ENCODE measurements at regions not wholly inside any gene's neighbourhood (a gene's known extent, or its start where the extent isn't known, plus 50 kb on each side); places are given as distances from the start of the nearest gene placed in this dataset.
"Not testable (repeated sequence)": the region's sequence is repeated elsewhere in the genome, so short reads cannot be mapped to it uniquely, and the experiment has no call there.

- in situ Hi-C loops (cut with MboI; ENCODE audit: low sequenced_read_pairs, unreplicated experiment) = no loop called here
- DNase-seq (ENCODE audit: low spot score) = no peak
- no peak for TF ChIP-seq CTCF (IDR thresholded peaks at IDR 0.05; ENCODE audit: borderline replicate concordance, control extremely low read depth, extremely low read depth, insufficient read depth, missing control alignments)
These were observed 1082.6 kb upstream of the EPHA6 start for GRCh38 chr3:95731753-95732152.

GRCh38 chr3:95733336-95733735, 1081.1 kb upstream of the EPHA6 start:
- no peak for DNase-seq (ENCODE audit: low spot score)
- no peak for TF ChIP-seq CTCF (IDR thresholded peaks at IDR 0.05; ENCODE audit: borderline replicate concordance, control extremely low read depth, extremely low read depth, insufficient read depth, missing control alignments)
- in situ Hi-C loops (cut with MboI; ENCODE audit: low sequenced_read_pairs, unreplicated experiment) = no loop called here

GRCh38 chr3:95738045-95738444, 1076.3 kb upstream of the EPHA6 start:
- DNase-seq (ENCODE audit: low spot score) = no peak
- in situ Hi-C loops (cut with MboI; ENCODE audit: low sequenced_read_pairs, unreplicated experiment) = no loop called here

GRCh38 chr3:95744896-95745295, 1069.5 kb upstream of the EPHA6 start:
- DNase-seq (ENCODE audit: low spot score); in situ Hi-C loops (cut with MboI; ENCODE audit: low sequenced_read_pairs, unreplicated experiment): not testable (repeated sequence)

More at GRCh38 chr3:95738045-95738444, 1076.3 kb upstream of the EPHA6 start:
- no peak for TF ChIP-seq CTCF (IDR thresholded peaks at IDR 0.05; ENCODE audit: borderline replicate concordance, control extremely low read depth, extremely low read depth, insufficient read depth, missing control alignments)

- in situ Hi-C loops (cut with MboI; ENCODE audit: low sequenced_read_pairs, unreplicated experiment) = no loop called here
- no peak for DNase-seq (ENCODE audit: low spot score)
- TF ChIP-seq CTCF (IDR thresholded peaks at IDR 0.05; ENCODE audit: borderline replicate concordance, control extremely low read depth, extremely low read depth, insufficient read depth, missing control alignments) = no peak
These were observed 1064.3 kb upstream of the EPHA6 start for GRCh38 chr3:95750097-95750496.

- DNase-seq (ENCODE audit: low spot score) = no peak
- in situ Hi-C loops (cut with MboI; ENCODE audit: low sequenced_read_pairs, unreplicated experiment) = no loop called here
- no peak for TF ChIP-seq CTCF (IDR thresholded peaks at IDR 0.05; ENCODE audit: borderline replicate concordance, control extremely low read depth, extremely low read depth, insufficient read depth, missing control alignments)
These were observed 1062.9 kb upstream of the EPHA6 start for GRCh38 chr3:95751509-95751908.

GRCh38 chr3:95752199-95752598, 1062.2 kb upstream of the EPHA6 start:
- no peak for TF ChIP-seq CTCF (IDR thresholded peaks at IDR 0.05; ENCODE audit: borderline replicate concordance, control extremely low read depth, extremely low read depth, insufficient read depth, missing control alignments)
- DNase-seq (ENCODE audit: low spot score) = no peak
- in situ Hi-C loops (cut with MboI; ENCODE audit: low sequenced_read_pairs, unreplicated experiment) = no loop called here
